ENCODE measurements at regions not wholly inside any gene's neighbourhood (a gene's known extent, or its start where the extent isn't known, plus 50 kb on each side); places are given as distances from the start of the nearest gene placed in this dataset.
A peak's percentile ranks its signal among the peaks of the same experiment; 100 is the strongest.
"Not testable (repeated sequence)": the region's sequence is repeated elsewhere in the genome, so short reads cannot be mapped to it uniquely, and the experiment has no call there.

GRCh38 chr1:229021034-229021433 lies 249.9 kb upstream of the RAB4A start:
- WGBS, result 89% methylated on average over 1 of the region's 1 CpG
- not testable (repeated sequence) for H3K9ac ChIP-seq (ENCODE audit: low read depth in 1 of 2, low read length in 2 of 2); H3K9me3 ChIP-seq (ENCODE audit: control insufficient read depth in 4 of 4, low read length in 3 of 4); DNase-seq (ENCODE audit: low spot score); H3K4me1 ChIP-seq (ENCODE audit: control insufficient read depth in 4 of 4, insufficient read depth in 4 of 4, low read length in 3 of 4); H3K27me3 ChIP-seq (ENCODE audit: control insufficient read depth in 4 of 4, insufficient read depth in 4 of 4, low read length in 3 of 4); H3K27ac ChIP-seq (ENCODE audit: low read depth in 1 of 2, low read length in 2 of 2); H3K36me3 ChIP-seq (ENCODE audit: control insufficient read depth in 4 of 4, insufficient read depth in 3 of 4, low read depth in 1 of 4, low read length in 3 of 4); H3K4me3 ChIP-seq (ENCODE audit: low read depth in 1 of 3, low read length in 3 of 3)

DNA sequence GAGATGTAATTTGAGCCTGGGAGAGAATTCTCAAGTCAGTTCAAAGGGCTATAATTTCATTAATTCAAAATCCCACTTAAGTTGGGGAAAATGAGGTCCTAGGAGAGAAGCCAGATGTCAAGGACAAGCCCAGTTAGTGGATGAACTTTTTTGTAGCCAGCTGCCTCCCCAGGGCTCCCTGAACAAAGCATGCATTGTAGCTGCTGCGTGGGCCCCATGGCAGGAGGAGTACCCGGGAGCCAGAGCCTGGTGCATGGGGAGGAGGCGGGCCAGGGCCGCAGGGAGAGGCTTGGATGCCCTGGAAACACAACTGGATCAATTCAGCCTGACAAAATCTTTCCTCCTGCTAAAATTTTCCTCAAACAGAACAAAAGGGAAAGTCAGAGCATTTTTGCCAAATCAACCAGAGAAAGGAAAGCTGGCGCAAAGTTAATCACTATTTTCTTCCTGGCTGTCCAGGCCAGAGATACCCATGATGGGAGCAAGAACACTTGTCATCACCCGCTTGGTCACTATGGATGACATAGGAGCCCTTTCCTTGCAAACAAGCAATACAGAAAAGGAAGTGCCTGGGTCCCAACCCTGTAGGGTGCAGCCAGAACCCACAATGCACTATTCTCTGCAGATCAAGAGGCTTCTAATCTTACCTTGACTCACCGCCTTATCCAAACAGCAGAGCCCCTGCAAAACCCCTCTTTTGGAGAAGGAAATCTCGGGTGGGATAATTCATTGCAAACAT lies 248.1 kb upstream of the RAB4A start:
- H3K9ac ChIP-seq (ENCODE audit: low read depth in 1 of 2, low read length in 2 of 2), result no peak overlapping the region
- TF ChIP-seq SP1 (IDR thresholded peaks at IDR 0.05) (no peak), GABPA (IDR thresholded peaks at IDR 0.05 in 1 of 2, conservative IDR thresholded peaks at IDR 0.05 in 1 of 2) (no peak), EGR1 (IDR thresholded peaks at IDR 0.05; ENCODE audit: low read depth in 2 of 2) (no peak)
- no peak overlapping the region for H3K4me3 ChIP-seq (ENCODE audit: low read depth in 1 of 3, low read length in 3 of 3)
- peaks cover 0 to 10% (median 5%) of the 10 kb centered on the region in 4 donors for H3K4me1 ChIP-seq (ENCODE audit: control insufficient read depth in 4 of 4, insufficient read depth in 4 of 4, low read length in 3 of 4)
- no peaks in the 10 kb centered on the region for H3K9me3 ChIP-seq (ENCODE audit: control insufficient read depth in 4 of 4, low read length in 3 of 4)
- DNase-seq (ENCODE audit: low spot score), result peak; percentile 26
- no peak overlapping the region for H3K27ac ChIP-seq (ENCODE audit: low read depth in 1 of 2, low read length in 2 of 2)
- no peaks in the 10 kb centered on the region for H3K27me3 ChIP-seq (ENCODE audit: control insufficient read depth in 4 of 4, insufficient read depth in 4 of 4, low read length in 3 of 4)
- 87% methylated on average over 8 of the region's 8 CpGs for WGBS
- no peaks in the 10 kb centered on the region for H3K36me3 ChIP-seq (ENCODE audit: control insufficient read depth in 4 of 4, insufficient read depth in 3 of 4, low read depth in 1 of 4, low read length in 3 of 4)

- H3K4me1 ChIP-seq (ENCODE audit: control insufficient read depth in 4 of 4, insufficient read depth in 4 of 4, low read length in 3 of 4), result peaks cover 0 to 12% (median 6%) of the 10 kb centered on the region in 4 donors
- TF ChIP-seq, protein P1, sequence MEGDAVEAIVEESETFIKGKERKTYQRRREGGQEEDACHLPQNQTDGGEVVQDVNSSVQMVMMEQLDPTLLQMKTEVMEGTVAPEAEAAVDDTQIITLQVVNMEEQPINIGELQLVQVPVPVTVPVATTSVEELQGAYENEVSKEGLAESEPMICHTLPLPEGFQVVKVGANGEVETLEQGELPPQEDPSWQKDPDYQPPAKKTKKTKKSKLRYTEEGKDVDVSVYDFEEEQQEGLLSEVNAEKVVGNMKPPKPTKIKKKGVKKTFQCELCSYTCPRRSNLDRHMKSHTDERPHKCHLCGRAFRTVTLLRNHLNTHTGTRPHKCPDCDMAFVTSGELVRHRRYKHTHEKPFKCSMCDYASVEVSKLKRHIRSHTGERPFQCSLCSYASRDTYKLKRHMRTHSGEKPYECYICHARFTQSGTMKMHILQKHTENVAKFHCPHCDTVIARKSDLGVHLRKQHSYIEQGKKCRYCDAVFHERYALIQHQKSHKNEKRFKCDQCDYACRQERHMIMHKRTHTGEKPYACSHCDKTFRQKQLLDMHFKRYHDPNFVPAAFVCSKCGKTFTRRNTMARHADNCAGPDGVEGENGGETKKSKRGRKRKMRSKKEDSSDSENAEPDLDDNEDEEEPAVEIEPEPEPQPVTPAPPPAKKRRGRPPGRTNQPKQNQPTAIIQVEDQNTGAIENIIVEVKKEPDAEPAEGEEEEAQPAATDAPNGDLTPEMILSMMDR (IDR thresholded peaks at IDR 0.05; ENCODE audit: low read depth, low read length, missing input control), result no peak
- no peak for TF ChIP-seq GABPA (IDR thresholded peaks at IDR 0.05 in 1 of 2, conservative IDR thresholded peaks at IDR 0.05 in 1 of 2)
- no peaks in the 10 kb centered on the region for H3K36me3 ChIP-seq (ENCODE audit: control insufficient read depth in 4 of 4, insufficient read depth in 3 of 4, low read depth in 1 of 4, low read length in 3 of 4)
- WGBS, result 85% methylated on average over 11 of the region's 11 CpGs
- no peak overlapping the region for H3K9ac ChIP-seq (ENCODE audit: low read depth in 1 of 2, low read length in 2 of 2)
- H3K27me3 ChIP-seq (ENCODE audit: control insufficient read depth in 4 of 4, insufficient read depth in 4 of 4, low read length in 3 of 4), result no peaks in the 10 kb centered on the region
- peak; percentile 21 for DNase-seq (ENCODE audit: low spot score)
- H3K27ac ChIP-seq (ENCODE audit: low read depth in 1 of 2, low read length in 2 of 2), result no peak overlapping the region
- H3K4me3 ChIP-seq (ENCODE audit: low read depth in 1 of 3, low read length in 3 of 3), result no peak overlapping the region
- H3K9me3 ChIP-seq (ENCODE audit: control insufficient read depth in 4 of 4, low read length in 3 of 4), result no peaks in the 10 kb centered on the region
These were observed 247.1 kb upstream of the RAB4A start for GRCh38 chr1:229023651-229024300.

GRCh38 chr1:229024528-229025130 lies 246.3 kb upstream of the RAB4A start:
- no peak overlapping the region for H3K27ac ChIP-seq (ENCODE audit: low read depth in 1 of 2, low read length in 2 of 2)
- H3K4me1 ChIP-seq (ENCODE audit: control insufficient read depth in 4 of 4, insufficient read depth in 4 of 4, low read length in 3 of 4), result peaks cover 0 to 12% (median 6%) of the 10 kb centered on the region in 4 donors
- H3K27me3 ChIP-seq (ENCODE audit: control insufficient read depth in 4 of 4, insufficient read depth in 4 of 4, low read length in 3 of 4), result no peaks in the 10 kb centered on the region
- H3K9me3 ChIP-seq (ENCODE audit: control insufficient read depth in 4 of 4, low read length in 3 of 4), result no peaks in the 10 kb centered on the region
- H3K36me3 ChIP-seq (ENCODE audit: control insufficient read depth in 4 of 4, insufficient read depth in 3 of 4, low read depth in 1 of 4, low read length in 3 of 4), result no peaks in the 10 kb centered on the region
- DNase-seq (ENCODE audit: low spot score), result peak; percentile 31
- no peak overlapping the region for H3K4me3 ChIP-seq (ENCODE audit: low read depth in 1 of 3, low read length in 3 of 3)
- no peak overlapping the region for H3K9ac ChIP-seq (ENCODE audit: low read depth in 1 of 2, low read length in 2 of 2)
- 94% methylated on average over 13 of the region's 13 CpGs for WGBS
- TF ChIP-seq, protein P2, sequence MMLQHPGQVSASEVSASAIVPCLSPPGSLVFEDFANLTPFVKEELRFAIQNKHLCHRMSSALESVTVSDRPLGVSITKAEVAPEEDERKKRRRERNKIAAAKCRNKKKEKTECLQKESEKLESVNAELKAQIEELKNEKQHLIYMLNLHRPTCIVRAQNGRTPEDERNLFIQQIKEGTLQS (IDR thresholded peaks at IDR 0.05), result no peak
- TF ChIP-seq JUND (IDR thresholded peaks at IDR 0.05) (peak in 1 of 2 donors; percentile 39), GABPA (IDR thresholded peaks at IDR 0.05 in 1 of 2, conservative IDR thresholded peaks at IDR 0.05 in 1 of 2) (no peak)
- TF ChIP-seq, protein P1 (IDR thresholded peaks at IDR 0.05; ENCODE audit: low read depth, low read length, missing input control), result no peak

Measured in liver (tissue), 8 donors.